ENCODE measurements at regions not wholly inside any gene's neighbourhood (a gene's known extent, or its start where the extent isn't known, plus 50 kb on each side); places are given as distances from the start of the nearest gene placed in this dataset.

DNA sequence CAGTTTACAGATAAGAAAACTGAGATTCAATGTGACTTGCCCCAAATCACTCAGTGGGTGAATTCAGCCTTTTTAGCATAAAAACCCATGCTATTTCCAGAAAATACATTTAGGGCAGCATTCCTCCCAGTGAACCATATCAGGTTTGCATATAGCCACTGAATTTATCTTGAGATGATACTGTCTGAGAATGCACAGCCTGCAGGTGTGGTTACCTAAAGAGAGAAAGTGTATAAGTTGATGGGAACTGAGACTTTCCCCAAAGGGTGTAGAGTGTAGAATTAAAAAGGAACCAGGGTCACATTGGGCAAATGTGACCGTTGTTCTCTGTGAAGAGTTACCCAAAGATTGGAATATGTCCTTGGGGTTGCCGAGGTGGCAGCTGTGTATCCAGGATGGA, 100.0 kb upstream of the PIK3R1 start:
- CTCF ChIA-PET: no interaction called here

More for the DNA sequence above, 100.0 kb upstream of the PIK3R1 start:
- no TSS peak for BruUV-seq (replicated peaks)
- no peak overlapping the region for H3K4me2 ChIP-seq (ENCODE audit: low read length)
- intact Hi-C loops (cut with micrococcal nuclease): no loop called here
- H3K27me3 ChIP-seq (ENCODE audit: insufficient read depth, low read length): peaks cover 29% of the 10 kb centered on the region
- H3K4me1 ChIP-seq (ENCODE audit: control insufficient read depth in 1 of 2, insufficient read depth in 2 of 2, low read length in 2 of 2): no peaks in the 10 kb centered on the region
- DNase-seq (ENCODE audit: low read depth, low spot score) (no peak), ATAC-seq (no peak)
- POLR2A ChIA-PET: no interaction called here
- no peaks in the 10 kb centered on the region for H3K36me3 ChIP-seq (ENCODE audit: control insufficient read depth in 1 of 2, insufficient read depth in 2 of 2, low read length in 2 of 2)
- no peaks in the 10 kb centered on the region for H3K9me2 ChIP-seq (ENCODE audit: insufficient read depth)
- no peak overlapping the region for H3K4me3 ChIP-seq (replicated peaks in 1 of 2; ENCODE audit: low read depth in 1 of 2, low read length in 2 of 2)
- no peak overlapping the region for H3K27ac ChIP-seq (ENCODE audit: low read depth, low read length)
- H2AFZ ChIP-seq (ENCODE audit: low read depth, low read length, poor library complexity, severe bottlenecking): no peak overlapping the region
- RAD21 ChIA-PET (ENCODE audit: low non-redundant PET in 1 of 2, low total read pairs in 2 of 2, uncharacterized antibody in 2 of 2, unreplicated experiment in 2 of 2): no interaction called here
- no peak overlapping the region for H3K9ac ChIP-seq (ENCODE audit: low read length)
- H4K20me1 ChIP-seq (ENCODE audit: insufficient read depth): no peaks in the 10 kb centered on the region
- no peaks in the 10 kb centered on the region for H3K79me2 ChIP-seq (ENCODE audit: insufficient read depth, low read length)
- TF ChIP-seq ELF1 (IDR thresholded peaks at IDR 0.05; ENCODE audit: borderline replicate concordance, low read depth): no peak
- TF ChIP-seq CBX3 (IDR thresholded peaks at IDR 0.05; ENCODE audit: low read depth): no peak
- no peak for TF ChIP-seq CEBPB (IDR thresholded peaks at IDR 0.05; ENCODE audit: low read depth)
- no peak for TF ChIP-seq EGR1 (IDR thresholded peaks at IDR 0.05; ENCODE audit: low read depth)
- no peak for TF ChIP-seq ZNF274 (IDR thresholded peaks at IDR 0.05; ENCODE audit: low read depth, low read length)
- no peak for TF ChIP-seq ZFX (IDR thresholded peaks at IDR 0.05)
- TF ChIP-seq SP1 (IDR thresholded peaks at IDR 0.05; ENCODE audit: low read depth): no peak
- no peak for TF ChIP-seq EZH2phosphoT487 (IDR thresholded peaks at IDR 0.05; ENCODE audit: borderline replicate concordance)
- no peak for TF ChIP-seq SRF (IDR thresholded peaks at IDR 0.05; ENCODE audit: low read depth)
- TF ChIP-seq, protein P1, sequence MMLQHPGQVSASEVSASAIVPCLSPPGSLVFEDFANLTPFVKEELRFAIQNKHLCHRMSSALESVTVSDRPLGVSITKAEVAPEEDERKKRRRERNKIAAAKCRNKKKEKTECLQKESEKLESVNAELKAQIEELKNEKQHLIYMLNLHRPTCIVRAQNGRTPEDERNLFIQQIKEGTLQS (IDR thresholded peaks at IDR 0.05): no peak
- no peak for TF ChIP-seq EZH2 (IDR thresholded peaks at IDR 0.05)
- no peak for TF ChIP-seq POLR2A (IDR thresholded peaks at IDR 0.05; ENCODE audit: borderline replicate concordance, extremely low read depth, insufficient read depth, insufficient read length)
- TF ChIP-seq YY1 (IDR thresholded peaks at IDR 0.05; ENCODE audit: extremely low read depth, insufficient replicate concordance, low read depth, low read length): no peak
- no peak for TF ChIP-seq JUND (IDR thresholded peaks at IDR 0.05)
- TF ChIP-seq TCF7L2 (IDR thresholded peaks at IDR 0.05; ENCODE audit: borderline replicate concordance, extremely low read depth, insufficient read depth, insufficient read length): no peak
- TF ChIP-seq, protein P2, sequence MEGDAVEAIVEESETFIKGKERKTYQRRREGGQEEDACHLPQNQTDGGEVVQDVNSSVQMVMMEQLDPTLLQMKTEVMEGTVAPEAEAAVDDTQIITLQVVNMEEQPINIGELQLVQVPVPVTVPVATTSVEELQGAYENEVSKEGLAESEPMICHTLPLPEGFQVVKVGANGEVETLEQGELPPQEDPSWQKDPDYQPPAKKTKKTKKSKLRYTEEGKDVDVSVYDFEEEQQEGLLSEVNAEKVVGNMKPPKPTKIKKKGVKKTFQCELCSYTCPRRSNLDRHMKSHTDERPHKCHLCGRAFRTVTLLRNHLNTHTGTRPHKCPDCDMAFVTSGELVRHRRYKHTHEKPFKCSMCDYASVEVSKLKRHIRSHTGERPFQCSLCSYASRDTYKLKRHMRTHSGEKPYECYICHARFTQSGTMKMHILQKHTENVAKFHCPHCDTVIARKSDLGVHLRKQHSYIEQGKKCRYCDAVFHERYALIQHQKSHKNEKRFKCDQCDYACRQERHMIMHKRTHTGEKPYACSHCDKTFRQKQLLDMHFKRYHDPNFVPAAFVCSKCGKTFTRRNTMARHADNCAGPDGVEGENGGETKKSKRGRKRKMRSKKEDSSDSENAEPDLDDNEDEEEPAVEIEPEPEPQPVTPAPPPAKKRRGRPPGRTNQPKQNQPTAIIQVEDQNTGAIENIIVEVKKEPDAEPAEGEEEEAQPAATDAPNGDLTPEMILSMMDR (IDR thresholded peaks at IDR 0.05 in 2 of 3, conservative IDR thresholded peaks at IDR 0.05 in 1 of 3; ENCODE audit: borderline replicate concordance in 1 of 3, insufficient read depth in 1 of 3, low read depth in 2 of 3, low read length in 2 of 3): no peak
- no peaks in the 10 kb centered on the region for H3K9me3 ChIP-seq (ENCODE audit: control insufficient read depth in 1 of 2, insufficient read depth in 1 of 2, low read depth in 1 of 2, low read length in 2 of 2)
